CD4-positive, alpha-beta T cell treated with Interleukin-17A for 4 hours (primary cell): ENCODE measurements at regions not wholly inside any gene's neighbourhood (a gene's known extent, or its start where the extent isn't known, plus 50 kb on each side); places are given as distances from the start of the nearest gene placed in this dataset.

ENCODE experiments used
- DNase-seq: peaks from one replicate; pipeline ENCODE4 v3.0.0-alpha.2; 2020; ENCODE audit warnings: mixed read lengths

DNA sequence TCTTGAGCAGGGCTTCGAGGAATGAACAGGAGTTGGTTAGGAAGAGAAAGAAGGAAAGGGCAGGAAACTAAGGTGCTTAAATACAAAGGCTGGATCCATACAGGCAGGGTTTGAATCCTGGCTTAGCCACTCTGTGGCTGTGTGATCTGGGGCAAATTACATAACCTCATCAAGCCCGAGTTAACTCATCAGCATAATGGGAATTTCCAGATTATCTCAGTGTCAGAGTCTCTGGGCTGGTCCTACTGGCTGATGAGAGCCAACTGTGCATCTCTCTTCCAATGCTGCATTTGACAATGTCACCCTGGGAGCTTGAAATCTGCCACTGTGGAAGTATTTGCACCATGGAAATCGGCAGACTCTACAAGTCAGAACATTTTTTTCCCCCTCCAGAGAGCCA, 83.8 kb upstream of the SLC6A6 start:
- DNase-seq: no peak

DNA sequence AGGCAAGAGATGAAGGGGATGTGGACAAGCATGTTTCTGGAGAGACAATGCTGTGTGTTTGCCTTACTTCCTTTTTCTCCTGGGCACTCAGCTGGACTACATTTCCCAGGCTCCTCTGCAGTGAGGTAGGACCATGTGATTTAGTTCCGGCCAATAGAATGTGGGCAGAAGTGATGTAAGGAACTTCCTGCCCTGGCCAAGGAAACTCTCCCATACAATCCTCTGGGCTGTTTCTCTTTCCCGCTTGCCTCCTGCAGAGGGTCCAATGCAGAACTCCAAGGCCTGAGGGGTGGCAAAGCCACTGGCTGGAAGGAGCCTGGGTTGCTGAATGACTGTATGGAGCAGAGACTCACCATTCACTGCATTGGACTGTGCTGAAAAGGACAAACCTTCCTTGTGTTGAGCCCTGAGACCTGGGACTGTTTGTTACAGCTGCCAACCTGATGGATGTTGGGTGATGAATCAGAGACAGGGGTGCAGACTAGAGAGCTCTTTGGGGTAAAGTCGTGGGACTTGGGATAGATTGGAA, 82.7 kb upstream of the SLC6A6 start:
- DNase-seq: no peak

DNA sequence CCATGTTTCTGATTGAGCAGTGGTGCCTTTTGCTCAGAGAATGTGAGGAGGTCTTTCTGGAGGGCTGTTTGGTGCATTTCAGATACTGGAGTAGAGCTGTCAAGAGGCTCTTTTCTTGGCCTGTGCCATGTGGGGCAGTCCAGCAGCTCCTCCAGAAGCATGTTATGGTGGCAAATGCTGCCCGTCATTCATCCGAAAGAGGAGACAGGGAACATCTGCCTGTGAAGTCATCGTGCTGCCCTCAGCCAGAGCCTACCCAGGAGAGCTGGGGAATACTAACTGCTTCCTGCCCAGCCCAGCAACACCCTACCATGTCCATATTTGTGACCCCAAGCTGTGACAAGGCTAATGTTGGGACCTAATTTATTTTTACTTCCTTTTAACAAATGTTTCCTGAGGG, 82.2 kb upstream of the SLC6A6 start:
- DNase-seq: no peak

GRCh38 chr3:14322001-14322400, 80.4 kb upstream of the SLC6A6 start:
- no peak for DNase-seq

DNA sequence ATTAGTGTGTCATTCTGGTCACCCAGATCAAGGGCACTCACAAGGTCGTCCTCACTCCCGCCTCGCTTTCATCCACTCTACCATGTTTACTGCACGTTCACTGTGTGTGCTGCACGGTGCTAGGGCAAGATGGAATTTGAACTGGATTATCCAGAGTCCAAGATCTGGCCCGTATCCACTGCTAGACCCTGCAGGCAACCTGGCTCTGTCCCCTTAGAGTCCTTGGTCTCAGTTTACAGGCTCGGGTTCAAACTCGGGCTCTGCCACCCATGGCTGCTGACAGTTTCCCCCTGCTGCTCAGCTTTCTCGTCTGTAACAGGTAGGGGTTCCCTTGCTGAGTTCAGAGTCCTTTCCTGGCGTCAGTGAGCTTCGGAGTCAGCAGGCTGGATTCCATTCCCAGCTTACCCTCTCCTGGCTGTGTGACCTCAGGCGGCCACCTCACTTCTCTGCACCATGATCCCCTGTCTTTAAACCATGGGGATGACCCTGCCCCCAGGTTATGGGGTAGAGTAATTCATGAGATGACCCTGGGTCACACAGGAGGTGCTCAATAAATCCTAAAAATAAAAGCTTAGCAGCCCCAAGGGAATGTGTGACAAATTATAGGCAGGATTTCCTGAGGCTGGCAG, 79.6 kb upstream of the SLC6A6 start:
- no peak for DNase-seq

- no peak for DNase-seq
Observed at GRCh38 chr3:14323401-14324223, 78.8 kb upstream of the SLC6A6 start.

DNA sequence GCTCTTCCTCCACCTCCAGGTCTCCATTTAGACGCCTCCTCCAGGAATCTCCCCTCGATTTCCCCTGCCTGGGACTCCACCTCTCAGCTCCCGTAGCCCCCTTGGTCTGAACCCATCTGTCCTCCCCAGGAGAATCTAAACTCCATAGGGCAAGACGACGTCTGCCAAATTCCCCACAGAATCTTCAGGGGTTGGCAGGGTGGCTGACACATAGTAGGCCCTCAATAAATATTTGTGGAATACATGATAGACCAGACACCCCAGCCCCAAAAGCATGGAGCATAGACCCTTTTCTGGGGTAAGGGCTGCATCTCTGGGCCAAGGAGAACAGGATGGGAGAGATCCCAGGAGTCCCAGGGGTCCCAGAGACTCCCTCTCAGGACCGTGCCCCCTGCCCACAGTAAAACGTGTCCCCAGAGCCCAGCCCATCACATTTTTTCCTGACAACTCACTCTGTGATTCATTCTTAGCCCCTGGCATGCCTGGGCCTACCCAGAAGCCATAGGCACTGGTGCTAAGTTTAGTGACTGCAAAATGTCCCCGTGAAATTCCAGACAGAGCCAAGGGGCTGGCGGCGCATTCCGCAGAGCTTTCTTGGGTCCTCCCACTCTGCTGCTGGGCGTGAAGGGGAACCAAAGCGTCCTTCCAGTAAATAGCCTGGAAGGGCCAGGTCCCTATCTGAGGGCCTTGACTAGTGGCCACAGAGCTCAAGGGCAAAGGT, 78.0 kb upstream of the SLC6A6 start:
- no peak for DNase-seq

GRCh38 chr3:14328422-14328821, 74.0 kb upstream of the SLC6A6 start:
- no peak for DNase-seq

- DNase-seq: no peak
Observed at GRCh38 chr3:14329116-14329830, 73.1 kb upstream of the SLC6A6 start.

DNA sequence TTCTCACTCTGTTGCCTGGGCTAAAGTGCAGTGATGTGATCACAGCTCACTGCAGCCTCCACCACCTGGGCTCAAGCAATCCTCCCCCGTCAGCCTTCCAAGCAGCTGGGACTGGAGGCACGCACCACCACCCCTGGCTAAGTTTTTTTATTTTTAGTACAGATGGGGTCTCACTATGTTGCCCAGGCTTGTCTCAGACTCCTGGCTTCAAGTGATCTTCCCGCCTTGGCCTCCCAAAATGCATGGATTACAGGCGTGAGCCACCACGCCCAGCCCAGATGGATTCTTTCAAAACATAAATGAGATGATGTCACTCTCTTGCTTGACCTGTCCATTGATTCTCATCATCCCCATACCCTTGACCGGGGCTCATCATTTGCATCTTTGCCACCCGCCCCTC, 72.6 kb upstream of the SLC6A6 start:
- no peak for DNase-seq

DNA sequence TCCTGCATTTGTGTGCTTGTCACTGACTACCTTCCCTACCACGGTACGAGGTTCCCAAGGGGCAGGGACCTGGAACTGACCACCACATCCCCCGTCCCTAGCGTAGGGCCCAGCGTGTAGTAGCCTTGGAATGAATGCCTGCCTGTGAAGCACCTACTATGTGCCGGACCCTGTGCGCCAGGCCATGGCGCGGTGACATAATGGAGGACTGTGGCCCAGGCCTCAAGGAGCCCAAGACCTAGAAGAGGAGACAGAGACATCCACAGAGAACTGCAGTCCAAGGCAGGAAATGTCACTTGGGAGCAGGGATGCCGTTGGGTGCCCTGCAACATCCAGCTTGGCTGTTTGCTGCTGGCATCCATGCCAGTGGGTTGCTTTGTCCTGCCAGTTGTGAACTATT, 71.9 kb upstream of the SLC6A6 start:
- DNase-seq: no peak

- no peak for DNase-seq
Observed at GRCh38 chr3:14331251-14331650, 71.2 kb upstream of the SLC6A6 start.

DNA sequence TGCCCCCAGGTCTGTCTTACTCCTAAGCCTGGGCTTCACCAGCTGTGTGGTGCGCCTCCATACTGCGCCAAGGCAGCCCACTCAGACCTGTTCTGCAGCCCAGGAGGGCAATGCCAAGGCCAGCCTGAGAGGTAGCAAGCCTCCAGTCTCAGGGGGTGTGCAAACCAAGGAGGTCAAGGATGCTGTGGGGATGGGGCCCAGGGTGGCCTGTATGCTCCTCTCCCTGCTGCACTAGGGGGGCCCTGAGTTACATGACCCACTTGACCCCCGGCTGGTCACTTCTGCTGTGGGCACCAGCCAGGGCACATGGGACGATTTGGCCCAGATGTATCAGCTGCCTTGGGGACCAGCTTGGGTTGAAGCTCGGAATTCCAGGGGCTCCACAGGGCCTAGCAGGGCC, 70.0 kb upstream of the SLC6A6 start:
- DNase-seq: no peak

- DNase-seq: no peak
Observed at GRCh38 chr3:14333215-14333614, 69.2 kb upstream of the SLC6A6 start.

- no peak for DNase-seq
Observed at GRCh38 chr3:14333621-14334020, 68.8 kb upstream of the SLC6A6 start.

DNA sequence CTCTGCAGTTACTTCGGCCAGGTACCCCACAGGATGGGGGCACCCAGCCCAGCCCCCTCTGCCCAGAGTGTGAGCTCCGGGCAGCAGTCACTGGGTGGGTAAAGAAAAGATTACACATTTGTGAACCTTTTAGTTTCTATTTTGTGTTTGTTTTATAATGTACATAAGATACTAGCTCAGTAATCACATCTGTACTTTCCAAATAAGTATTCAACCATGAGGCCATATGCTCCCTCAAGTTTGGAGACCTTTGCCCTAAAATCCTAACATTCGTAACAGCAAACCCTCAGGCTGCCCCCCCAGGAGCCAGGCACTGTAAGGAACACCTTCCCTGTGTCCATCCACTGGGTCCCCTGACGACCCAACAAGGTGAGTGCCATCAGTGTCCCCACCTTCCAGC, 68.3 kb upstream of the SLC6A6 start:
- no peak for DNase-seq

DNA sequence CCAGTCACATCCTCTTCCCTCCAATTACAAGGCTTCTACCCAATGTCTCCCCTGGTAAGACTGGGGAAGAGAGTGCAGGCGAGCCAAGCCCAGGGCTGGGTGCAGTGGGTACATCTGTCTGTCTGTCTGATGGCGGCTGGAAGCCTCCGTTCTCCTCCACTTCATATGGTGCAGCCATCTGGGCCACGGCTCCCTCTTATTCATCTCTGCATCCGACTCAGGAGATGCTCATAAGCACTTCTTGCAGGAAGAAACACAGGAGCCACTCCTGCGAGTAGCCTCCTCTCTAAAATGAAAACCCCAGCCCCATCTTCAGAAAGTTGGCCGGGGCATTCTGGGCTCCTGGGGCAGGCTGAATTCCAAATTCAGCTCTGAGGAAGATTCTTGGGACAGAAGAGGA, 67.5 kb upstream of the SLC6A6 start:
- no peak for DNase-seq

- no peak for DNase-seq
Observed at GRCh38 chr3:14335774-14336748, 66.3 kb upstream of the SLC6A6 start.

- DNase-seq: no peak
Observed at GRCh38 chr3:14336749-14337598, 65.4 kb upstream of the SLC6A6 start.

DNA sequence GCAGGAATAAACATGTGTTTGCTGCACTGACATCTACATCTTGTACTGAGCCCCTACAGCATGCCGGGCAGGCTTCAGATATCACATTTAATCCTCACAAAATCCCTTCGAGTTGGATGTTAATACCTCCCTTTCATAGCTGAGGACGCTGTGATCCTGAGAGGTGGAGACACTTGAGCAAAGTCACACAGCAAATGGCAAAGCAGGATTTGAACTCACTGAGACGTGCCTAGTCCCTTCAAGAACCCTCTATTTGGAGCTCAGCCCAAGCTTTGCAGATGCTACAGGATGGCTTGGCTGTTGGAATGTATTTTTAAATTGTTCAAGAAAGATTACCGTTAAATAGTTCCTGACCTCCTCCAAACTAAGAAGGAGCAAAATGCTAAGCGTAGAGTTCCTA, 64.6 kb upstream of the SLC6A6 start:
- DNase-seq: no peak

DNA sequence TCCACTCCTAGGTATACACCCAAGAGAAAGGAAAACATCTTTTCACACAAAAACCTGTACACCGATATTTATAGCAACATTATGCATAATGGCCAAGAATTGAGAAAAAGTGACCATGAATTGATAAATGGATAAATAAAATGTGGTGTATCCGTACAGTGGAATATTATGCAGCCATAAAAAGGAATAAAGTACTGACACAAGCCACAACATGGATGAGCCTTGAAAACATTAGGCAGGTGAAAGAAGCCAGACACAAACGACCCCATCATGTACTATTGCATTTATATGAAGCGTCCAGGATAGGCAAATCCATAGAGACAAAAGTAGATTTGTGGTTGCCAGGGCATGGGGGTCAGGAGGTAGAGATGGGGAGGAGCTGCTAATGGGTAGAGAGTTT, 64.2 kb upstream of the SLC6A6 start:
- DNase-seq: no peak
